ENCODE measurements at regions not wholly inside any gene's neighbourhood (a gene's known extent, or its start where the extent isn't known, plus 50 kb on each side); places are given as distances from the start of the nearest gene placed in this dataset.

GRCh38 chr17:77756028-77756427 lies 202.5 kb upstream of the TNRC6C start:
- no peak for DNase-seq (ENCODE audit: low read depth, low spot score)

- no peak for DNase-seq (ENCODE audit: low read depth, low spot score)
Measured at GRCh38 chr17:77756846-77757560, 201.5 kb upstream of the TNRC6C start.

- DNase-seq (ENCODE audit: low read depth, low spot score), result no peak
Measured at GRCh38 chr17:77757561-77757898, 201.0 kb upstream of the TNRC6C start.

- DNase-seq (ENCODE audit: low read depth, low spot score), result no peak
Measured at GRCh38 chr17:77763023-77763422, 195.5 kb upstream of the TNRC6C start.

GRCh38 chr17:77763575-77763974 lies 194.9 kb upstream of the TNRC6C start:
- DNase-seq (ENCODE audit: low read depth, low spot score), result no peak

- DNase-seq (ENCODE audit: low read depth, low spot score), result no peak
Measured at GRCh38 chr17:77765292-77765691, 193.2 kb upstream of the TNRC6C start.

- DNase-seq (ENCODE audit: low read depth, low spot score), result no peak
Measured at GRCh38 chr17:77767148-77767547, 191.4 kb upstream of the TNRC6C start.

- no peak for DNase-seq (ENCODE audit: low read depth, low spot score)
Measured at GRCh38 chr17:77768248-77768852, 190.2 kb upstream of the TNRC6C start.

- no peak for DNase-seq (ENCODE audit: low read depth, low spot score)
Measured at GRCh38 chr17:77769215-77769614, 189.3 kb upstream of the TNRC6C start.

- peak; percentile 64 for DNase-seq (ENCODE audit: low read depth, low spot score)
Measured at GRCh38 chr17:77769762-77770161, 188.7 kb upstream of the TNRC6C start.

GRCh38 chr17:77770331-77771105 lies 188.0 kb upstream of the TNRC6C start:
- DNase-seq (ENCODE audit: low read depth, low spot score), result peak; percentile 68

- DNase-seq (ENCODE audit: low read depth, low spot score), result no peak
Measured at GRCh38 chr17:77771145-77771544, 187.4 kb upstream of the TNRC6C start.

- DNase-seq (ENCODE audit: low read depth, low spot score), result no peak
Measured at GRCh38 chr17:77771587-77771986, 186.9 kb upstream of the TNRC6C start.

GRCh38 chr17:77771998-77772397 lies 186.5 kb upstream of the TNRC6C start:
- no peak for DNase-seq (ENCODE audit: low read depth, low spot score)

- DNase-seq (ENCODE audit: low read depth, low spot score), result peak; percentile 95
Measured at GRCh38 chr17:77772461-77772897, 186.0 kb upstream of the TNRC6C start.

- no peak for DNase-seq (ENCODE audit: low read depth, low spot score)
Measured at GRCh38 chr17:77772899-77773358, 185.6 kb upstream of the TNRC6C start.

GRCh38 chr17:77774182-77774581 lies 184.3 kb upstream of the TNRC6C start:
- DNase-seq (ENCODE audit: low read depth, low spot score), result no peak

- no peak for DNase-seq (ENCODE audit: low read depth, low spot score)
Measured at GRCh38 chr17:77778636-77779489, 179.6 kb upstream of the TNRC6C start.

- no peak for DNase-seq (ENCODE audit: low read depth, low spot score)
Measured at GRCh38 chr17:77779711-77780539, 178.6 kb upstream of the TNRC6C start.

GRCh38 chr17:77781536-77781935 lies 177.0 kb upstream of the TNRC6C start:
- no peak for DNase-seq (ENCODE audit: low read depth, low spot score)

GRCh38 chr17:77782201-77782600 lies 176.3 kb upstream of the TNRC6C start:
- no peak for DNase-seq (ENCODE audit: low read depth, low spot score)

Measured in ELF-1 (cell line).